Neural cell (in vitro differentiated cells): ENCODE measurements at regions not wholly inside any gene's neighbourhood (a gene's known extent, or its start where the extent isn't known, plus 50 kb on each side); places are given as distances from the start of the nearest gene placed in this dataset.

Source experiments
- H2AFZ ChIP-seq: fragments of 200-600, 300-800 bp; sonication (generic), shearing (Covaris generic); 2 replicates; pipeline ENCODE4 v1.6.0; 2014; ENCODE audit warnings: low read depth, mild to moderate bottlenecking, antibody characterized with exemption, low read length, moderate library complexity
- H3F3A ChIP-seq: fragments of 200-600 bp; shearing (Covaris generic); 2 replicates; pipeline ENCODE4 v1.6.1; 2016; ENCODE audit warnings: mild to moderate bottlenecking, moderate library complexity, mixed read lengths, antibody characterized with exemption, low read length; ENCODE audit not compliant: insufficient read depth, poor library complexity, severe bottlenecking
- H3K27ac ChIP-seq: fragments of 200-600, 300-800 bp; sonication (generic), shearing (Covaris generic); 2 replicates; pipeline ENCODE4 v1.5.1; 2014; ENCODE audit warnings: mild to moderate bottlenecking, low read length, moderate library complexity
- H3K27me3 ChIP-seq: fragments of 300-800, 200-600 bp; sonication (generic), shearing (Covaris generic); 2 replicates; pipeline ENCODE4 v1.6.0; 2014; ENCODE audit warnings: mild to moderate bottlenecking, low read depth, low read length, moderate library complexity; ENCODE audit not compliant: insufficient read depth
- H3K36me3 ChIP-seq: fragments of 300-800, 200-600 bp; sonication (generic), shearing (Covaris generic); 2 replicates; pipeline ENCODE4 v1.5.1; 2014; ENCODE audit warnings: mild to moderate bottlenecking, antibody characterized with exemption, low read length, moderate library complexity; ENCODE audit not compliant: insufficient read depth
- H3K4me2 ChIP-seq: fragments of 300-800, 200-600 bp; sonication (generic), shearing (Covaris generic); 2 replicates; pipeline ENCODE4 v1.6.0; 2014; ENCODE audit warnings: mild to moderate bottlenecking, low read length
- H3K4me3 ChIP-seq: fragments of 300-800, 200-600 bp; sonication (generic), shearing (Covaris generic); 2 replicates; pipeline ENCODE4 v1.5.1; 2014; ENCODE audit warnings: mild to moderate bottlenecking, low read length, moderate library complexity
- H3K79me2 ChIP-seq: fragments of 200-600 bp; shearing (Covaris generic); replicated peaks from 2 replicates; pipeline ENCODE4 v1.6.0; 2014; ENCODE audit warnings: mild to moderate bottlenecking, low read length, moderate library complexity; ENCODE audit not compliant: insufficient read depth
- H3K9ac ChIP-seq: fragments of 300-800, 200-600 bp; sonication (generic), shearing (Covaris generic); 2 replicates; pipeline ENCODE4 v1.6.1; 2016; ENCODE audit warnings: mild to moderate bottlenecking, low read length, mixed read lengths
- H3K9me2 ChIP-seq: fragments of 200-600 bp; shearing (Covaris generic); 2 replicates; pipeline ENCODE4 v1.6.1; 2016; ENCODE audit warnings: mild to moderate bottlenecking, low read length, mixed read lengths; ENCODE audit not compliant: insufficient read depth
- H3K9me3 ChIP-seq: fragments of 200-600, 300-800 bp; sonication (generic), shearing (Covaris generic); 2 replicates; pipeline ENCODE4 v1.6.1; 2016; ENCODE audit warnings: mild to moderate bottlenecking, mixed run types, low read length, moderate library complexity, mixed read lengths
- H4K20me1 ChIP-seq: fragments of 200-600 bp; shearing (Covaris generic); 2 replicates; pipeline ENCODE4 v1.6.1; 2016; ENCODE audit warnings: mild to moderate bottlenecking, mixed run types; ENCODE audit not compliant: insufficient read depth
- EP300 ChIP-seq: fragments of 450-650 bp; conservative IDR thresholded peaks from 2 replicates; pipeline ENCODE4 v1.6.1; 2014; ENCODE audit warnings: antibody characterized with exemption, mild to moderate bottlenecking, moderate library complexity; ENCODE audit not compliant: poor library complexity, severe bottlenecking
- EZH2 ChIP-seq: fragments of 200-600, 300-800 bp; shearing (Covaris generic), sonication (generic); IDR thresholded peaks from 2 replicates; pipeline ENCODE4 v1.6.1; 2014; ENCODE audit warnings: antibody characterized with exemption, low read length, borderline replicate concordance, mild to moderate bottlenecking; ENCODE audit not compliant: insufficient read depth, poor library complexity, severe bottlenecking
- MXI1 ChIP-seq: fragments of 450-650 bp; conservative IDR thresholded peaks from 2 replicates; pipeline ENCODE4 v1.6.1; 2014; ENCODE audit warnings: antibody characterized with exemption, mild to moderate bottlenecking; ENCODE audit not compliant: poor library complexity, severe bottlenecking
- POLR2AphosphoS5 ChIP-seq: IDR thresholded peaks from 2 replicates; pipeline ENCODE4 v1.6.1; 2012
- RAD21 ChIP-seq: fragments of 450-650 bp; conservative IDR thresholded peaks from 2 replicates; pipeline ENCODE4 v1.6.1; 2014; ENCODE audit warnings: antibody characterized with exemption, mild to moderate bottlenecking, moderate library complexity
- SMC3 ChIP-seq: fragments of 450-650 bp; conservative IDR thresholded peaks from 2 replicates; pipeline ENCODE4 v1.6.1; 2014; ENCODE audit warnings: antibody characterized with exemption, mild to moderate bottlenecking, moderate library complexity; ENCODE audit not compliant: poor library complexity
- TAF1 ChIP-seq: IDR thresholded peaks from 2 replicates; pipeline ENCODE4 v1.6.1; 2012; ENCODE audit warnings: low read depth
- TF ChIP-seq, protein P1 (sequence below): fragments of 450-650 bp; IDR thresholded peaks from 2 replicates; pipeline ENCODE4 v1.5.1; 2014; ENCODE audit warnings: antibody characterized with exemption, mild to moderate bottlenecking, moderate library complexity; ENCODE audit not compliant: poor library complexity, severe bottlenecking
- TF ChIP-seq, protein P2 (sequence below): IDR thresholded peaks from 2 replicates; pipeline ENCODE4 v1.6.1; 2012; ENCODE audit warnings: borderline replicate concordance

DNA sequence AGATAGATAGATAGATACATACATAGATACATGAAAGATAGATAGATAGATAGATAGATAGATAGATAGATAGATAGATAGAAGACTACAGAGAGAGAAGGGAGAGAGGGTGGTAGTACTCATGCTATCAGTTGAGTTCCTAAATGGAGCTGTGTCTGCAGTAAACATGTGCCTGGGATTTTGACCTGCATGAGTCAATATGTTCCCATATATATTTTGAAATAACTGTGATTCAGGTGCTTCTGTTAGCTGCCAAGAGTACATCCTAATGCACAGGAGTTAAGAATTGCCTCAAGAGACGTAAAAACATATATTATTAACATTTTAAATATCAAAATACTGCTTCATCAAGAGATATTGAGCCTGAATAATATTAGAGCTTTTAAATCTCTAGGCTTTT is 379.4 kb downstream of the GRXCR1 start:
- Histone ChIP-seq H3K4me2 (no peak overlapping the region), H3K36me3 (no peaks in the 10 kb centered on the region), H4K20me1 (no peaks in the 10 kb centered on the region), H3K79me2 (no peaks in the 10 kb centered on the region), H3K4me3 (no peak overlapping the region), H2AFZ (no peak overlapping the region), H3K9me3 (no peaks in the 10 kb centered on the region), H3K9ac (no peak overlapping the region), H3F3A (no peaks in the 10 kb centered on the region), H3K27me3 (no peaks in the 10 kb centered on the region), H3K9me2 (no peaks in the 10 kb centered on the region), H3K27ac (no peak overlapping the region)
- TF ChIP-seq EZH2 (no peak), TAF1 (no peak), POLR2AphosphoS5 (no peak), SMC3 (no peak), MXI1 (no peak), EP300 (no peak), RAD21 (no peak)
- TF ChIP-seq, protein P1, sequence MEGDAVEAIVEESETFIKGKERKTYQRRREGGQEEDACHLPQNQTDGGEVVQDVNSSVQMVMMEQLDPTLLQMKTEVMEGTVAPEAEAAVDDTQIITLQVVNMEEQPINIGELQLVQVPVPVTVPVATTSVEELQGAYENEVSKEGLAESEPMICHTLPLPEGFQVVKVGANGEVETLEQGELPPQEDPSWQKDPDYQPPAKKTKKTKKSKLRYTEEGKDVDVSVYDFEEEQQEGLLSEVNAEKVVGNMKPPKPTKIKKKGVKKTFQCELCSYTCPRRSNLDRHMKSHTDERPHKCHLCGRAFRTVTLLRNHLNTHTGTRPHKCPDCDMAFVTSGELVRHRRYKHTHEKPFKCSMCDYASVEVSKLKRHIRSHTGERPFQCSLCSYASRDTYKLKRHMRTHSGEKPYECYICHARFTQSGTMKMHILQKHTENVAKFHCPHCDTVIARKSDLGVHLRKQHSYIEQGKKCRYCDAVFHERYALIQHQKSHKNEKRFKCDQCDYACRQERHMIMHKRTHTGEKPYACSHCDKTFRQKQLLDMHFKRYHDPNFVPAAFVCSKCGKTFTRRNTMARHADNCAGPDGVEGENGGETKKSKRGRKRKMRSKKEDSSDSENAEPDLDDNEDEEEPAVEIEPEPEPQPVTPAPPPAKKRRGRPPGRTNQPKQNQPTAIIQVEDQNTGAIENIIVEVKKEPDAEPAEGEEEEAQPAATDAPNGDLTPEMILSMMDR = no peak
- TF ChIP-seq, protein P2, sequence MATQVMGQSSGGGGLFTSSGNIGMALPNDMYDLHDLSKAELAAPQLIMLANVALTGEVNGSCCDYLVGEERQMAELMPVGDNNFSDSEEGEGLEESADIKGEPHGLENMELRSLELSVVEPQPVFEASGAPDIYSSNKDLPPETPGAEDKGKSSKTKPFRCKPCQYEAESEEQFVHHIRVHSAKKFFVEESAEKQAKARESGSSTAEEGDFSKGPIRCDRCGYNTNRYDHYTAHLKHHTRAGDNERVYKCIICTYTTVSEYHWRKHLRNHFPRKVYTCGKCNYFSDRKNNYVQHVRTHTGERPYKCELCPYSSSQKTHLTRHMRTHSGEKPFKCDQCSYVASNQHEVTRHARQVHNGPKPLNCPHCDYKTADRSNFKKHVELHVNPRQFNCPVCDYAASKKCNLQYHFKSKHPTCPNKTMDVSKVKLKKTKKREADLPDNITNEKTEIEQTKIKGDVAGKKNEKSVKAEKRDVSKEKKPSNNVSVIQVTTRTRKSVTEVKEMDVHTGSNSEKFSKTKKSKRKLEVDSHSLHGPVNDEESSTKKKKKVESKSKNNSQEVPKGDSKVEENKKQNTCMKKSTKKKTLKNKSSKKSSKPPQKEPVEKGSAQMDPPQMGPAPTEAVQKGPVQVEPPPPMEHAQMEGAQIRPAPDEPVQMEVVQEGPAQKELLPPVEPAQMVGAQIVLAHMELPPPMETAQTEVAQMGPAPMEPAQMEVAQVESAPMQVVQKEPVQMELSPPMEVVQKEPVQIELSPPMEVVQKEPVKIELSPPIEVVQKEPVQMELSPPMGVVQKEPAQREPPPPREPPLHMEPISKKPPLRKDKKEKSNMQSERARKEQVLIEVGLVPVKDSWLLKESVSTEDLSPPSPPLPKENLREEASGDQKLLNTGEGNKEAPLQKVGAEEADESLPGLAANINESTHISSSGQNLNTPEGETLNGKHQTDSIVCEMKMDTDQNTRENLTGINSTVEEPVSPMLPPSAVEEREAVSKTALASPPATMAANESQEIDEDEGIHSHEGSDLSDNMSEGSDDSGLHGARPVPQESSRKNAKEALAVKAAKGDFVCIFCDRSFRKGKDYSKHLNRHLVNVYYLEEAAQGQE = no peak

DNA sequence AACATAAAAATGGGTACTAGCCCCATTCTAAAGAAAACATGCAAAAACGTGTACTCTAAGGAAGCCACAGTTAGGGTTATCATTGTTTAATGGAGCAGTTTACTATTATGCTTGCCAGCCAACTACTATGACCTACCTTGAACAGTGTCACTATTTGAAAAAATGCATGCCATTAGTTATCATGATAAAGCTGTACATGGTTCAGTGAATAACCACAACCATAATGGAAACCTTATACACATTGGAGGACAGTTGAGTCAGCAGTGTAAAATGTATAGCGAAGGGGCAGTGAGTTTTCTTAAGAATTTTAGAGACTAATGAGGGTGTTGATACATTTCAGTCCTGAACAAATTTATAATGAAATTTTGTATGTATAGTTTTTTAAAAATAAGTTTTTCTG is 381.9 kb downstream of the GRXCR1 start:
- H3K36me3 ChIP-seq = no peaks in the 10 kb centered on the region
- H3K9me3 ChIP-seq = no peaks in the 10 kb centered on the region
- no peak overlapping the region for H2AFZ ChIP-seq
- TF ChIP-seq POLR2AphosphoS5 (no peak), SMC3 (no peak), EP300 (no peak), EZH2 (no peak), RAD21 (no peak), TAF1 (no peak), MXI1 (no peak)
- TF ChIP-seq, protein P1 = no peak
- TF ChIP-seq, protein P2 = no peak
- no peaks in the 10 kb centered on the region for H3K27me3 ChIP-seq
- H3K4me3 ChIP-seq = no peak overlapping the region
- H3K9me2 ChIP-seq = no peaks in the 10 kb centered on the region
- no peak overlapping the region for H3K4me2 ChIP-seq
- H3K79me2 ChIP-seq = no peaks in the 10 kb centered on the region
- no peaks in the 10 kb centered on the region for H3F3A ChIP-seq
- H4K20me1 ChIP-seq = no peaks in the 10 kb centered on the region
- no peak overlapping the region for H3K27ac ChIP-seq
- no peak overlapping the region for H3K9ac ChIP-seq
